ENCODE measurements at regions not wholly inside any gene's neighbourhood (a gene's known extent, or its start where the extent isn't known, plus 50 kb on each side); places are given as distances from the start of the nearest gene placed in this dataset.

DNA sequence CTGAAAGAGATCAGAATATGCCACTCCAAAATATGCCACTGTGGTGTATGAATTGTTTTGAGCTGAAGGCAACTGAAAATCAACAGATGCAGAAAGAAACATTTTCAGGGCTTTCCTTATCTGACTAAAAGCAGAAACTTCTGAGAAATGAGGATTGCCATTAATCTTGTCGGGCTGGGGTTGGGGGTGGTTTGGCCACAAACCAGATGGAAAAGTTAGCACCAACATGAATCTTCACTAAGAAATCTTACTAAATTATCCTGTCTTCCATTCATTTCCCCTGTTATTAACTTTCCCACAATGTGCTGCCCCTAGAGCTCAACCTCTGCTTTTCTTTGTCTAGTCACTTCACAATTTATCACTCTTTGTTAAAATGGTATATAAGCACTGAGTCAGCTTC is 229.9 kb upstream of the GADL1 start:
- H3K27ac ChIP-seq, result no peak overlapping the region
- TF ChIP-seq ZFX (IDR thresholded peaks at IDR 0.05; ENCODE audit: borderline replicate concordance), result no peak
- TF ChIP-seq, protein P1, sequence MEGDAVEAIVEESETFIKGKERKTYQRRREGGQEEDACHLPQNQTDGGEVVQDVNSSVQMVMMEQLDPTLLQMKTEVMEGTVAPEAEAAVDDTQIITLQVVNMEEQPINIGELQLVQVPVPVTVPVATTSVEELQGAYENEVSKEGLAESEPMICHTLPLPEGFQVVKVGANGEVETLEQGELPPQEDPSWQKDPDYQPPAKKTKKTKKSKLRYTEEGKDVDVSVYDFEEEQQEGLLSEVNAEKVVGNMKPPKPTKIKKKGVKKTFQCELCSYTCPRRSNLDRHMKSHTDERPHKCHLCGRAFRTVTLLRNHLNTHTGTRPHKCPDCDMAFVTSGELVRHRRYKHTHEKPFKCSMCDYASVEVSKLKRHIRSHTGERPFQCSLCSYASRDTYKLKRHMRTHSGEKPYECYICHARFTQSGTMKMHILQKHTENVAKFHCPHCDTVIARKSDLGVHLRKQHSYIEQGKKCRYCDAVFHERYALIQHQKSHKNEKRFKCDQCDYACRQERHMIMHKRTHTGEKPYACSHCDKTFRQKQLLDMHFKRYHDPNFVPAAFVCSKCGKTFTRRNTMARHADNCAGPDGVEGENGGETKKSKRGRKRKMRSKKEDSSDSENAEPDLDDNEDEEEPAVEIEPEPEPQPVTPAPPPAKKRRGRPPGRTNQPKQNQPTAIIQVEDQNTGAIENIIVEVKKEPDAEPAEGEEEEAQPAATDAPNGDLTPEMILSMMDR (IDR thresholded peaks at IDR 0.05), result no peak

DNA sequence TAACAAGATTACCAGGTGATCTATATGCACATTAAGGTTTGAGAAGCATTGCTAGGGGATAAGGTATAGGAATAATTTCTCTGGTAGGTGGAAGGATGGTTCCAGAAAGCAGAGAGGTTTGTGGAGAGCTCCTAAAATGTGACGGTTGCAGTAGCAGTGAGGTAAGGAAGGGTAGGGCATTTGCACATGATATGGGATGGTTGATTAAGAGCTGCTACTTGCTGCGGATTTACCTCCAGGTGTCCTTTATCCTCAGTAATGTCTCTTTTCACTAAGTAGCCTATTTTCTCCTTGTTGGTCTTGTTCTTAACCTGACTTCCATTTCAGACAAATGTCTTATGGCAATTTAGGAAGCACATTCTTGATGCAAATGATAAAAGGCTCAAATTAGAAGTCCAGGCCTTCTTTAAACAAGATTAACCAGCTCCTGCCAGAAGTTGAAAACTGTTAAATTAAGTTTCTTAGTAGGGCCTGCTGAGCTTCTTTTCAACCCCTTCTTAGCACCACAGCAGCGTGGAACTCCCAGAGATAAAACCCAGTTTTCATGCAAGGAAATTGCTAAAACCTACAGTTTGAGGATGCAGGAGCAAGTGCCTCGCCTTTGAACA is 231.1 kb upstream of the GADL1 start:
- TF ChIP-seq ZFX (IDR thresholded peaks at IDR 0.05; ENCODE audit: borderline replicate concordance), result no peak
- TF ChIP-seq, protein P1 (IDR thresholded peaks at IDR 0.05), result no peak
- H3K27ac ChIP-seq, result no peak overlapping the region

GRCh38 chr3:31129241-31129640 is 234.8 kb upstream of the GADL1 start:
- H3K27ac ChIP-seq, result no peak overlapping the region
- no peak for TF ChIP-seq ZFX (IDR thresholded peaks at IDR 0.05; ENCODE audit: borderline replicate concordance)
- TF ChIP-seq, protein P1 (IDR thresholded peaks at IDR 0.05), result no peak

- H3K27ac ChIP-seq, result no peak overlapping the region
- TF ChIP-seq, protein P1 (IDR thresholded peaks at IDR 0.05), result peak; percentile 75
- no peak for TF ChIP-seq ZFX (IDR thresholded peaks at IDR 0.05; ENCODE audit: borderline replicate concordance)
Observed at GRCh38 chr3:31132132-31132769, 237.8 kb upstream of the GADL1 start.

DNA sequence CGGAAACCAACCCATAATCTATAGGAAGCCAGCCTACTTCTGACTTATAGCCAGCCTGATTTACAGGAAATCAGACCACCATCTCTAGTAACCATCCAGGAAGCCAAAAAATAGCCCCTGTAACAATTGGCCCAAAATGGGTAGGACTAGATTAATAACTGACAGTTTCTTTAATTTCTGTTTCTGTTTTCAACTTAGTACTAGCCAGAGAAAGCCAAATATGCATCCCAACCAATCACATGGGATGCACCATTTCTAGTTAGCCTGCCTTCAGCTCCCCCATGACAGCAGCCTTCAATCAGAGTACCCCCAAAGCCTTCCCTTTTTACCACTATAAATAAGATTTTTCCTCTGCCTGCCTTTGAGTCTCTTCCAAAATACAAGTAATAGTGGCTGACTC is 239.1 kb upstream of the GADL1 start:
- TF ChIP-seq, protein P1 (IDR thresholded peaks at IDR 0.05), result no peak
- TF ChIP-seq ZFX (IDR thresholded peaks at IDR 0.05; ENCODE audit: borderline replicate concordance), result no peak
- H3K27ac ChIP-seq, result no peak overlapping the region

GRCh38 chr3:31135546-31135945 is 241.1 kb upstream of the GADL1 start:
- TF ChIP-seq, protein P1 (IDR thresholded peaks at IDR 0.05), result no peak
- TF ChIP-seq ZFX (IDR thresholded peaks at IDR 0.05; ENCODE audit: borderline replicate concordance), result no peak
- H3K27ac ChIP-seq, result no peak overlapping the region

DNA sequence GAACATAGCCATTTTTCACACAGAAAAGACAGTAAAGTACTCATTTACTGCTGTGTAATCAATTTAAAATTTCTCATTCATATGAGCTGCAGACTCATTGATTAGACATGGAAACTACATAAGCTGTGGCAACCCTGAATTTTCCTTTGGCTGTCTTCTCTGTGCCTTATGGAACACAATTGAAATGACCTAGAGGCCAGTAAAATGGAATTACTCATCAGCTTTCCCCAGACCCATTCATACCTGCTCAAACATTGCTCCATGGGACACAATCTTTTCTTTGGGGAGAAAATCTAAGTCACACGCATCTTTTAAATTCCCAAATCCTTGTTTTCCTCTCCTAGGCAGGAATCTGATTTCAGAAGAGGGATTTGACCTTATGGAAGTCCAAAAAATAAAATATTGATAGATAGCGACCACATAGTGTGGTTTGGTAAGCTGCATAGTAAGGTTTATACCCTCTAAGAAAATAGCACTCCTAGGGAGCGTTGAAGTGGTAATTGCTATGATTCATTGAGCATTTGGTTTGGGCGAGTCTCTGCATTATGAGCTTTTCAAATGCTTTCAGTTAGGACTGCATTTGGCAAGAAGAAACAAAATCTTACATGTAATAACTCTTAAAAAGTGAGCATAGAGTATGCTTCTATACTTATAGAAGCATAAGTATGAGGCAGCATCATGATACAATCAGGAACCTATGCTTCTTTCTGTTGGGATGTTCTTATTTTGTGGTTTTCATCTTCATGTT is 243.4 kb upstream of the GADL1 start:
- no peak for TF ChIP-seq ZFX (IDR thresholded peaks at IDR 0.05; ENCODE audit: borderline replicate concordance)
- TF ChIP-seq, protein P1 (IDR thresholded peaks at IDR 0.05), result no peak
- no peak overlapping the region for H3K27ac ChIP-seq
